Liver (tissue), 7 donors: ENCODE measurements at regions not wholly inside any gene's neighbourhood (a gene's known extent, or its start where the extent isn't known, plus 50 kb on each side); places are given as distances from the start of the nearest gene placed in this dataset.

ENCODE experiments used
- DNase-seq: peaks from one replicate; pipeline ENCODE4 v3.0.0-alpha.2; 2017; ENCODE audit warnings: low spot score
- H3K27ac ChIP-seq, 2 donors: one replicate each; pipeline ENCODE4 v1.7.0; 2013; ENCODE audit warnings: inconsistent platforms in 2 of 2, low read length in 2 of 2, control low read depth in 1 of 2, low read depth in 1 of 2, mild to moderate bottlenecking in 1 of 2
- H3K27me3 ChIP-seq, 4 donors: one replicate each; pipeline versions ENCODE4 v1.6.1 to v1.7.0; 2013; ENCODE audit warnings: low read length in 3 of 4, inconsistent platforms in 1 of 4, mild to moderate bottlenecking in 1 of 4, moderate library complexity in 1 of 4; ENCODE audit not compliant: control insufficient read depth in 4 of 4, insufficient read depth in 4 of 4
- H3K36me3 ChIP-seq, 4 donors: one replicate each; pipeline versions ENCODE4 v1.6.1 to v1.7.0; 2013; ENCODE audit warnings: low read length in 3 of 4, mild to moderate bottlenecking in 3 of 4, low read depth in 1 of 4, moderate library complexity in 1 of 4; ENCODE audit not compliant: control insufficient read depth in 4 of 4, insufficient read depth in 3 of 4
- H3K4me1 ChIP-seq, 4 donors: one replicate each; pipeline versions ENCODE4 v1.6.1 to v1.7.0; 2013; ENCODE audit warnings: low read length in 3 of 4, mild to moderate bottlenecking in 3 of 4, moderate library complexity in 1 of 4; ENCODE audit not compliant: control insufficient read depth in 4 of 4, insufficient read depth in 4 of 4
- H3K4me3 ChIP-seq, 3 donors: one replicate each; pipeline versions ENCODE4 v1.6.1 to v1.7.0; 2013; ENCODE audit warnings: low read length in 3 of 3, control low read depth in 1 of 3, low read depth in 1 of 3, mild to moderate bottlenecking in 1 of 3
- H3K9ac ChIP-seq, 2 donors: one replicate each; pipeline ENCODE4 v1.7.0; 2013; ENCODE audit warnings: low read length in 2 of 2, mild to moderate bottlenecking in 2 of 2, moderate library complexity in 2 of 2, control low read depth in 1 of 2, low read depth in 1 of 2
- H3K9me3 ChIP-seq, 4 donors: one replicate each; pipeline versions ENCODE4 v1.6.1 to v1.7.0; 2013; ENCODE audit warnings: low read length in 3 of 4; ENCODE audit not compliant: control insufficient read depth in 4 of 4
- EGR1 ChIP-seq, 2 donors: IDR thresholded peaks; 2 replicates each; pipeline ENCODE4 v1.6.1; 2016 to 2018; ENCODE audit warnings: antibody characterized with exemption in 2 of 2, low read depth in 2 of 2
- FOXA1 ChIP-seq: IDR thresholded peaks from 2 replicates; pipeline ENCODE4 v1.6.1; 2016; ENCODE audit warnings: antibody characterized with exemption
- FOXA2 ChIP-seq: IDR thresholded peaks from 2 replicates; pipeline ENCODE4 v1.6.1; 2016; ENCODE audit warnings: antibody characterized with exemption
- GABPA ChIP-seq, 2 donors: IDR thresholded peaks in 1 of 2; conservative IDR thresholded peaks in 1 of 2; 2 replicates each; pipeline ENCODE4 v1.6.1; 2016; ENCODE audit warnings: antibody characterized with exemption in 2 of 2, mild to moderate bottlenecking in 1 of 2, moderate library complexity in 1 of 2
- HNF4A ChIP-seq, 2 donors: conservative IDR thresholded peaks; 2 replicates each; pipeline ENCODE4 v1.6.1; 2016; ENCODE audit warnings: antibody characterized with exemption in 2 of 2, mild to moderate bottlenecking in 2 of 2
- HNF4G ChIP-seq: IDR thresholded peaks from 2 replicates; pipeline ENCODE4 v1.6.1; 2016; ENCODE audit warnings: antibody characterized with exemption
- JUND ChIP-seq, 2 donors: IDR thresholded peaks; 2 replicates each; pipeline ENCODE4 v1.6.1; 2016; ENCODE audit warnings: antibody characterized with exemption in 2 of 2
- NR2F2 ChIP-seq: IDR thresholded peaks from 2 replicates; pipeline ENCODE4 v1.6.1; 2016; ENCODE audit warnings: antibody characterized with exemption
- RAD21 ChIP-seq, 2 donors: IDR thresholded peaks; 2 replicates each; pipeline ENCODE4 v1.6.1; 2016; ENCODE audit warnings: antibody characterized with exemption in 2 of 2, mild to moderate bottlenecking in 2 of 2
- RXRA ChIP-seq, 2 donors: IDR thresholded peaks; 2 replicates each; pipeline ENCODE4 v1.6.1; 2017 to 2018; ENCODE audit warnings: antibody characterized with exemption in 2 of 2, mild to moderate bottlenecking in 1 of 2
- SP1 ChIP-seq: IDR thresholded peaks from 2 replicates; pipeline ENCODE4 v1.6.1; 2018; ENCODE audit warnings: antibody characterized with exemption, mild to moderate bottlenecking
- TAF1 ChIP-seq: conservative IDR thresholded peaks from 2 replicates; pipeline ENCODE4 v1.6.1; 2016; ENCODE audit warnings: antibody characterized with exemption, mild to moderate bottlenecking
- WGBS: extraction: QIAGEN DNeasy Blood & Tissue Kit; methylation state at CpG from one replicate; pipeline ENCODE4 v1.1.7; 2013; 5-methylcytosine and 5-hydroxymethylcytosine counted together
- TF ChIP-seq, protein P1 (sequence below): IDR thresholded peaks from 2 replicates; pipeline ENCODE4 v1.6.1; 2016; ENCODE audit warnings: antibody characterized with exemption
- TF ChIP-seq, protein P2 (sequence below): IDR thresholded peaks from 2 replicates; pipeline ENCODE4 v1.6.1; 2016; ENCODE audit warnings: antibody characterized with exemption, mild to moderate bottlenecking
- TF ChIP-seq, protein P3 (sequence below): IDR thresholded peaks from 2 replicates; pipeline ENCODE4 v1.6.1; 2016; ENCODE audit warnings: antibody characterized with exemption
- TF ChIP-seq, protein P4 (sequence below): IDR thresholded peaks from 2 replicates; pipeline ENCODE4 v1.6.1; 2016; ENCODE audit warnings: antibody characterized with exemption
- donor health status: healthy.
- donor health status: healthy.
- donor health status: healthy.
- donor health status: healthy.

DNA sequence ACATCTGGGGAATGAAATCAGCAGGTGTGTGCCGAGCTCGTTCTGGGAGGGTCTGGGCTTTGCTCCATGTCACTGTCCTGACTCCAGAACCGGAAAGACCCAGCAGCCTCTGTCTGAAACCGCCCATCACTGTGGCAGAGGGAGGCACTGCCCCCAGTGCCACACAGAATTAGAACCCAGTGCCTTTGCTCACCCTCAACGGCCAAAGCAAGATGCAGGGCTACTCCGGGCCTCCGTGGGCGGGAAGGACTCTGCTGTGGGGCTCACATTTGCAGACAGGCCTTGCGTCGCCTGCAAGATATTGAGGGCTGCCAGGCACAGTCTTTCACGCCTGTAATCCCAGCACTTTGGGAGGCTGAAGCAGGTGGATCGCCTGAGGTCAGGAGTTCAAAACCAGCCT lies 219.2 kb upstream of the PPP2R2D start:
- Histone ChIP-seq H3K9ac (no peak overlapping the region), H3K9me3 (peaks cover 0 to 4% (median 0%) of the 10 kb centered on the region in 4 donors), H3K36me3 (no peaks in the 10 kb centered on the region), H3K27ac (no peak overlapping the region), H3K27me3 (no peaks in the 10 kb centered on the region), H3K4me3 (no peak overlapping the region), H3K4me1 (no peaks in the 10 kb centered on the region)
- TF ChIP-seq FOXA2 (no peak), GABPA (IDR thresholded peaks at IDR 0.05 in 1 of 2, conservative IDR thresholded peaks at IDR 0.05 in 1 of 2) (no peak), NR2F2 (no peak), HNF4G (no peak), EGR1 (IDR thresholded peaks at IDR 0.05; ENCODE audit: low read depth in 2 of 2) (no peak), HNF4A (conservative IDR thresholded peaks at IDR 0.05) (no peak), TAF1 (no peak), JUND (IDR thresholded peaks at IDR 0.05) (no peak)
- TF ChIP-seq, protein P1, sequence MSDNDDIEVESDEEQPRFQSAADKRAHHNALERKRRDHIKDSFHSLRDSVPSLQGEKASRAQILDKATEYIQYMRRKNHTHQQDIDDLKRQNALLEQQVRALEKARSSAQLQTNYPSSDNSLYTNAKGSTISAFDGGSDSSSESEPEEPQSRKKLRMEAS = no peak
- TF ChIP-seq, protein P2, sequence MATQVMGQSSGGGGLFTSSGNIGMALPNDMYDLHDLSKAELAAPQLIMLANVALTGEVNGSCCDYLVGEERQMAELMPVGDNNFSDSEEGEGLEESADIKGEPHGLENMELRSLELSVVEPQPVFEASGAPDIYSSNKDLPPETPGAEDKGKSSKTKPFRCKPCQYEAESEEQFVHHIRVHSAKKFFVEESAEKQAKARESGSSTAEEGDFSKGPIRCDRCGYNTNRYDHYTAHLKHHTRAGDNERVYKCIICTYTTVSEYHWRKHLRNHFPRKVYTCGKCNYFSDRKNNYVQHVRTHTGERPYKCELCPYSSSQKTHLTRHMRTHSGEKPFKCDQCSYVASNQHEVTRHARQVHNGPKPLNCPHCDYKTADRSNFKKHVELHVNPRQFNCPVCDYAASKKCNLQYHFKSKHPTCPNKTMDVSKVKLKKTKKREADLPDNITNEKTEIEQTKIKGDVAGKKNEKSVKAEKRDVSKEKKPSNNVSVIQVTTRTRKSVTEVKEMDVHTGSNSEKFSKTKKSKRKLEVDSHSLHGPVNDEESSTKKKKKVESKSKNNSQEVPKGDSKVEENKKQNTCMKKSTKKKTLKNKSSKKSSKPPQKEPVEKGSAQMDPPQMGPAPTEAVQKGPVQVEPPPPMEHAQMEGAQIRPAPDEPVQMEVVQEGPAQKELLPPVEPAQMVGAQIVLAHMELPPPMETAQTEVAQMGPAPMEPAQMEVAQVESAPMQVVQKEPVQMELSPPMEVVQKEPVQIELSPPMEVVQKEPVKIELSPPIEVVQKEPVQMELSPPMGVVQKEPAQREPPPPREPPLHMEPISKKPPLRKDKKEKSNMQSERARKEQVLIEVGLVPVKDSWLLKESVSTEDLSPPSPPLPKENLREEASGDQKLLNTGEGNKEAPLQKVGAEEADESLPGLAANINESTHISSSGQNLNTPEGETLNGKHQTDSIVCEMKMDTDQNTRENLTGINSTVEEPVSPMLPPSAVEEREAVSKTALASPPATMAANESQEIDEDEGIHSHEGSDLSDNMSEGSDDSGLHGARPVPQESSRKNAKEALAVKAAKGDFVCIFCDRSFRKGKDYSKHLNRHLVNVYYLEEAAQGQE = no peak
- TF ChIP-seq, protein P3, sequence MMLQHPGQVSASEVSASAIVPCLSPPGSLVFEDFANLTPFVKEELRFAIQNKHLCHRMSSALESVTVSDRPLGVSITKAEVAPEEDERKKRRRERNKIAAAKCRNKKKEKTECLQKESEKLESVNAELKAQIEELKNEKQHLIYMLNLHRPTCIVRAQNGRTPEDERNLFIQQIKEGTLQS = no peak
- TF ChIP-seq, protein P4, sequence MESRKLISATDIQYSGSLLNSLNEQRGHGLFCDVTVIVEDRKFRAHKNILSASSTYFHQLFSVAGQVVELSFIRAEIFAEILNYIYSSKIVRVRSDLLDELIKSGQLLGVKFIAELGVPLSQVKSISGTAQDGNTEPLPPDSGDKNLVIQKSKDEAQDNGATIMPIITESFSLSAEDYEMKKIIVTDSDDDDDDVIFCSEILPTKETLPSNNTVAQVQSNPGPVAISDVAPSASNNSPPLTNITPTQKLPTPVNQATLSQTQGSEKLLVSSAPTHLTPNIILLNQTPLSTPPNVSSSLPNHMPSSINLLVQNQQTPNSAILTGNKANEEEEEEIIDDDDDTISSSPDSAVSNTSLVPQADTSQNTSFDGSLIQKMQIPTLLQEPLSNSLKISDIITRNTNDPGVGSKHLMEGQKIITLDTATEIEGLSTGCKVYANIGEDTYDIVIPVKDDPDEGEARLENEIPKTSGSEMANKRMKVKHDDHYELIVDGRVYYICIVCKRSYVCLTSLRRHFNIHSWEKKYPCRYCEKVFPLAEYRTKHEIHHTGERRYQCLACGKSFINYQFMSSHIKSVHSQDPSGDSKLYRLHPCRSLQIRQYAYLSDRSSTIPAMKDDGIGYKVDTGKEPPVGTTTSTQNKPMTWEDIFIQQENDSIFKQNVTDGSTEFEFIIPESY = no peak
- no peak for DNase-seq
- 88% methylated on average over 12 of the region's 12 CpGs for WGBS

DNA sequence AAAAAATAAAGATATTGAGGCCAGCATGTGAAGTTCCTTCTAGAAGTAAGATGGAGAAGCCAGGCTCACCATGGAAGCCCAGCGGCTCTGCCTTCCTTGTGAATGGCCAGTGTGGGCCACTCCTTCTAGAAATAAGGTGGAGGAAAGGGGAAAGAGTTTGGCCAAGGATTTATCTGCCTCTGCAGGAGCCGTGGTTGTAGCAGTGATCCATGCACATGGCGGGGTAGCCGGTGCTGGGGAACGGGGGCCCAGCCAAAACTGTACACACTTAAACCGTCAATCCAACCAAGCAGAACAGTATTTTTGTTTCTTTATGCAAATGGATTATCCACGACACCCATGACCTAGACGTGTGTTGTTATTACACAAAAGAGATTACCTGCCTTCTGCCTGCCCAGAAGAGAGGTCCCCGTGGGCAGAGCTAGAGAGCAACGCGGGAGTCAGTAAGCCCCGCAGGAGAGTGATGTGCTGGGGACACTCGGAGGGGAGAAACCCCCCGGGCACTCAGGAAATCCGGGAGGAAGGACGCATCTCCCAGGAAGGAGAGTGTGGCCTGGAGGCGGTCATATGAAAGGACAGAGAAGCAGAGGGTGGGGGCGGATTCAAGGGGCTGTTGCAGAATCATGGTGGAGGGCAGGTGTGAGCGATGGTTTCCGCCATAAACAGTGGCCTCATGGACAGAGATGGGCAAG lies 218.4 kb upstream of the PPP2R2D start:
- no peaks in the 10 kb centered on the region for H3K36me3 ChIP-seq
- no peaks in the 10 kb centered on the region for H3K4me1 ChIP-seq
- H3K9ac ChIP-seq = no peak overlapping the region
- no peak overlapping the region for H3K27ac ChIP-seq
- H3K27me3 ChIP-seq = no peaks in the 10 kb centered on the region
- TF ChIP-seq RXRA (IDR thresholded peaks at IDR 0.05) = no peak
- TF ChIP-seq RAD21 (IDR thresholded peaks at IDR 0.05) = no peak
- TF ChIP-seq SP1 = no peak
- TF ChIP-seq, protein P4 = no peak
- no peak for TF ChIP-seq HNF4A (conservative IDR thresholded peaks at IDR 0.05)
- TF ChIP-seq HNF4G = no peak
- TF ChIP-seq EGR1 (IDR thresholded peaks at IDR 0.05; ENCODE audit: low read depth in 2 of 2) = no peak
- no peak for TF ChIP-seq NR2F2
- TF ChIP-seq FOXA1 = no peak
- no peak overlapping the region for H3K4me3 ChIP-seq
- 92% methylated on average over 20 of the region's 20 CpGs for WGBS
- H3K9me3 ChIP-seq = peaks cover 0 to 4% (median 0%) of the 10 kb centered on the region in 4 donors
- no peak for DNase-seq
